ENCODE measurements at regions not wholly inside any gene's neighbourhood (a gene's known extent, or its start where the extent isn't known, plus 50 kb on each side); places are given as distances from the start of the nearest gene placed in this dataset.

GRCh38 chr9:28750136-28750535 is 1176.9 kb upstream of the C9orf72 start:
- Histone ChIP-seq H3K27ac (ENCODE audit: control insufficient read depth, insufficient read depth, low read length) (no peak overlapping the region), H3K4me2 (ENCODE audit: control insufficient read depth, extremely low read depth, insufficient read depth, low read depth, low read length) (no peak overlapping the region), H3K36me3 (ENCODE audit: control insufficient read depth in 2 of 2, extremely low read depth in 1 of 2, insufficient read depth in 2 of 2, low read length in 2 of 2) (no peaks in the 10 kb centered on the region), H3K79me2 (ENCODE audit: control insufficient read depth, insufficient read depth, low read length) (no peaks in the 10 kb centered on the region), H3K4me3 (ENCODE audit: control insufficient read depth in 2 of 3, extremely low read depth in 1 of 3, insufficient read depth in 2 of 3, low read depth in 1 of 3, low read length in 3 of 3) (no peak overlapping the region), H3K27me3 (ENCODE audit: control insufficient read depth, extremely low read depth, insufficient read depth, low read length) (no peaks in the 10 kb centered on the region), H3K9me1 (ENCODE audit: control insufficient read depth, extremely low read depth, insufficient read depth, low read length) (no peaks in the 10 kb centered on the region), H3K9ac (ENCODE audit: control insufficient read depth, extremely low read depth, insufficient read depth, low read length) (no peak overlapping the region), H3K4me1 (ENCODE audit: control insufficient read depth, extremely low read depth, insufficient read depth, low read length) (no peaks in the 10 kb centered on the region), H4K20me1 (ENCODE audit: control insufficient read depth, extremely low read depth, insufficient read depth, low read length) (no peaks in the 10 kb centered on the region), H3K9me3 (ENCODE audit: control insufficient read depth, low read depth, low read length) (no peaks in the 10 kb centered on the region), H2AFZ (ENCODE audit: control insufficient read depth, low read length) (no peak overlapping the region)
- no peak for DNase-seq (ENCODE audit: low read depth, low spot score)
- dilution Hi-C loops (cut with MboI; ENCODE audit: extremely low pct_ligation_motif_present, low sequenced_read_pairs): no loop called here
- TF ChIP-seq, protein P1, sequence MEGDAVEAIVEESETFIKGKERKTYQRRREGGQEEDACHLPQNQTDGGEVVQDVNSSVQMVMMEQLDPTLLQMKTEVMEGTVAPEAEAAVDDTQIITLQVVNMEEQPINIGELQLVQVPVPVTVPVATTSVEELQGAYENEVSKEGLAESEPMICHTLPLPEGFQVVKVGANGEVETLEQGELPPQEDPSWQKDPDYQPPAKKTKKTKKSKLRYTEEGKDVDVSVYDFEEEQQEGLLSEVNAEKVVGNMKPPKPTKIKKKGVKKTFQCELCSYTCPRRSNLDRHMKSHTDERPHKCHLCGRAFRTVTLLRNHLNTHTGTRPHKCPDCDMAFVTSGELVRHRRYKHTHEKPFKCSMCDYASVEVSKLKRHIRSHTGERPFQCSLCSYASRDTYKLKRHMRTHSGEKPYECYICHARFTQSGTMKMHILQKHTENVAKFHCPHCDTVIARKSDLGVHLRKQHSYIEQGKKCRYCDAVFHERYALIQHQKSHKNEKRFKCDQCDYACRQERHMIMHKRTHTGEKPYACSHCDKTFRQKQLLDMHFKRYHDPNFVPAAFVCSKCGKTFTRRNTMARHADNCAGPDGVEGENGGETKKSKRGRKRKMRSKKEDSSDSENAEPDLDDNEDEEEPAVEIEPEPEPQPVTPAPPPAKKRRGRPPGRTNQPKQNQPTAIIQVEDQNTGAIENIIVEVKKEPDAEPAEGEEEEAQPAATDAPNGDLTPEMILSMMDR (optimal IDR thresholded peaks at IDR 0.05 in 1 of 3, IDR thresholded peaks at IDR 0.05 in 1 of 3, conservative IDR thresholded peaks at IDR 0.05 in 1 of 3; ENCODE audit: extremely low read depth in 1 of 3, insufficient read depth in 2 of 3, low read length in 3 of 3): no peak
- no peak for FAIRE-seq

DNA sequence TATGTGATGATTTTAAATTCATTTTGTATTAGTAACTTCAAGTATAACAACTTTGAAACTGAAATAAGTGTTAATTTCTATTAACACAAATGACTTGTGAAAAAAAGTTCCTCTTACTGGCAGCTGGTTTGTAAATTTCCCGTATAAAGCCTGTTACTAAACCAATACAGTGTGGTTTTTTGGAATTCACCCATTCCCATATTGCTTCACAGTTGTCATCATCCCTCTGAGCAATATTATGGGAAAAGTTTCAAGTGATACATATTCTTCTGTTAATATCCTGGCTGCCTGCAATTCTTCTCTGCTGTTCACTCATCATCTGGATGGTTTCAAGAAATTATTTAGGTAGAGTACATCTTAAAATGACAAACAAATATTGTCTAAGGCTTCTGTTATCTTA is 1185.1 kb upstream of the C9orf72 start:
- H3K9me1 ChIP-seq (ENCODE audit: control insufficient read depth, extremely low read depth, insufficient read depth, low read length): no peaks in the 10 kb centered on the region
- H4K20me1 ChIP-seq (ENCODE audit: control insufficient read depth, extremely low read depth, insufficient read depth, low read length): no peaks in the 10 kb centered on the region
- FAIRE-seq (no peak), DNase-seq (ENCODE audit: low read depth, low spot score) (no peak)
- no peaks in the 10 kb centered on the region for H3K27me3 ChIP-seq (ENCODE audit: control insufficient read depth, extremely low read depth, insufficient read depth, low read length)
- H3K36me3 ChIP-seq (ENCODE audit: control insufficient read depth in 2 of 2, extremely low read depth in 1 of 2, insufficient read depth in 2 of 2, low read length in 2 of 2): no peaks in the 10 kb centered on the region
- dilution Hi-C loops (cut with MboI; ENCODE audit: extremely low pct_ligation_motif_present, low sequenced_read_pairs): no loop called here
- H3K9ac ChIP-seq (ENCODE audit: control insufficient read depth, extremely low read depth, insufficient read depth, low read length): no peak overlapping the region
- no peak overlapping the region for H3K4me2 ChIP-seq (ENCODE audit: control insufficient read depth, extremely low read depth, insufficient read depth, low read depth, low read length)
- H3K4me3 ChIP-seq (ENCODE audit: control insufficient read depth in 2 of 3, extremely low read depth in 1 of 3, insufficient read depth in 2 of 3, low read depth in 1 of 3, low read length in 3 of 3): no peak overlapping the region
- no peaks in the 10 kb centered on the region for H3K79me2 ChIP-seq (ENCODE audit: control insufficient read depth, insufficient read depth, low read length)
- TF ChIP-seq, protein P1 (optimal IDR thresholded peaks at IDR 0.05 in 1 of 3, IDR thresholded peaks at IDR 0.05 in 1 of 3, conservative IDR thresholded peaks at IDR 0.05 in 1 of 3; ENCODE audit: extremely low read depth in 1 of 3, insufficient read depth in 2 of 3, low read length in 3 of 3): no peak
- no peak for TF ChIP-seq EZH2 (IDR thresholded peaks at IDR 0.05; ENCODE audit: low read length)
- H3K27ac ChIP-seq (ENCODE audit: control insufficient read depth, insufficient read depth, low read length): no peak overlapping the region
- H3K4me1 ChIP-seq (ENCODE audit: control insufficient read depth, extremely low read depth, insufficient read depth, low read length): no peaks in the 10 kb centered on the region
- H3K9me3 ChIP-seq (ENCODE audit: control insufficient read depth, low read depth, low read length): no peaks in the 10 kb centered on the region
- no peak overlapping the region for H2AFZ ChIP-seq (ENCODE audit: control insufficient read depth, low read length)

Measured in keratinocyte (primary cell).